ENCODE measurements at regions not wholly inside any gene's neighbourhood (a gene's known extent, or its start where the extent isn't known, plus 50 kb on each side); places are given as distances from the start of the nearest gene placed in this dataset.

DNA sequence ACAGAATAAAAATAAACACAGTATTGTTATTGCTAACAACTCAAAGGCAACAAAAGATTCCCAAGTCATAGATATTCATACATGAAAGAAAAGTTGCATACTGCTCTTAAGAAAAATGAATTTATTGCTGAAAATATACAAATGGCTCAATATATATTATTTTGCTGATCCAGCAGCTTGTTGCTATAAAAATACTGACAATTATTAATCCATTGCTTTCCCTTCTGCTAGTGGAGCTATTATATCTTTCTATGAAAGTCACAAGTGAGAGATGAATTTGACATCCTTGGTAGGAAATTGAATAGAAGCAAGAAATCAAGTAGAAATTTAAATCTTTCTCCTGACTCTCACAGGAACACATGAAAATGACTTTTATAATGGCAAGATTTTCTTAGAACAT is 179.2 kb upstream of the MBNL1 start:
- no peak overlapping the region for H3K4me3 ChIP-seq (replicated peaks; ENCODE audit: low read depth, low read length)
- no peak for DNase-seq (ENCODE audit: low read depth)
- TF ChIP-seq, protein P1, sequence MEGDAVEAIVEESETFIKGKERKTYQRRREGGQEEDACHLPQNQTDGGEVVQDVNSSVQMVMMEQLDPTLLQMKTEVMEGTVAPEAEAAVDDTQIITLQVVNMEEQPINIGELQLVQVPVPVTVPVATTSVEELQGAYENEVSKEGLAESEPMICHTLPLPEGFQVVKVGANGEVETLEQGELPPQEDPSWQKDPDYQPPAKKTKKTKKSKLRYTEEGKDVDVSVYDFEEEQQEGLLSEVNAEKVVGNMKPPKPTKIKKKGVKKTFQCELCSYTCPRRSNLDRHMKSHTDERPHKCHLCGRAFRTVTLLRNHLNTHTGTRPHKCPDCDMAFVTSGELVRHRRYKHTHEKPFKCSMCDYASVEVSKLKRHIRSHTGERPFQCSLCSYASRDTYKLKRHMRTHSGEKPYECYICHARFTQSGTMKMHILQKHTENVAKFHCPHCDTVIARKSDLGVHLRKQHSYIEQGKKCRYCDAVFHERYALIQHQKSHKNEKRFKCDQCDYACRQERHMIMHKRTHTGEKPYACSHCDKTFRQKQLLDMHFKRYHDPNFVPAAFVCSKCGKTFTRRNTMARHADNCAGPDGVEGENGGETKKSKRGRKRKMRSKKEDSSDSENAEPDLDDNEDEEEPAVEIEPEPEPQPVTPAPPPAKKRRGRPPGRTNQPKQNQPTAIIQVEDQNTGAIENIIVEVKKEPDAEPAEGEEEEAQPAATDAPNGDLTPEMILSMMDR (IDR thresholded peaks at IDR 0.05; ENCODE audit: low read length, missing control alignments), result no peak

DNA sequence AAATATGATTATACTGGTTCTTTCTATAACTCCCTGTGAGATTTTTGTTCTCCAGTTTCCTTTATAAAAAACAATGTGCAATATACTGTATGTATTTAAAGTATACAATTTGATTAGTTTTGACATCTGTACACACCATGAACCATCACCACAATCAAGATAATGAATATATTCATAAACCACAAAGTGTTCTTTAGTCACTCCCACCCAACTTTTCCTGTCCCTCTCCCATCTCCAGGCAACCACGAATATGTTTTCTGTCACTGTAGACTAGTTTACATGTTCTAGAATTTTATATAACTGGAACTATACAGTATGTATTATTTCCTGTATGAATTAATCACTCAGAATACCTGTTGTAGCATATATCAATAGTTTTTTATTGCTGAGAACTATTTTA is 177.0 kb upstream of the MBNL1 start:
- DNase-seq (ENCODE audit: low read depth), result no peak
- H3K4me3 ChIP-seq (replicated peaks; ENCODE audit: low read depth, low read length), result no peak overlapping the region
- TF ChIP-seq, protein P1 (IDR thresholded peaks at IDR 0.05; ENCODE audit: low read length, missing control alignments), result no peak

DNA sequence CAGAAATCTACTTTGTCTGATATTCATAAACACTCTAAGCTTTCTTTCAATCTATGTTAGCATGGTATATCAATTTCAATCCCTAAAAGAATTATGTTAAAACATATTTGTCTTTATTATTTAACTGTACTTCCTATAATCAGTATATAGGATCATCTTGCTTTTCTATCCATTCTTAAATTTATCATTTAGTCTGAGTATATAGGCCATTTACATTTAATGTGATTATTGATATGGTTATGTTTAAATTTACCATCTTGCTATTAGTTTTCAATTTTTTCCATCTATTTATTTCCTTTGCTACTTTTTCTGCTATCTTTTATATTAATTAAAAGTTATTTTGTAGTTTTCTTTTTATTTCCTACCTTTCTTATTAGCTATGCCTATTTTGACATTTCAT is 174.8 kb upstream of the MBNL1 start:
- no peak for DNase-seq (ENCODE audit: low read depth)
- TF ChIP-seq, protein P1 (IDR thresholded peaks at IDR 0.05; ENCODE audit: low read length, missing control alignments), result no peak
- H3K4me3 ChIP-seq (replicated peaks; ENCODE audit: low read depth, low read length), result no peak overlapping the region

DNA sequence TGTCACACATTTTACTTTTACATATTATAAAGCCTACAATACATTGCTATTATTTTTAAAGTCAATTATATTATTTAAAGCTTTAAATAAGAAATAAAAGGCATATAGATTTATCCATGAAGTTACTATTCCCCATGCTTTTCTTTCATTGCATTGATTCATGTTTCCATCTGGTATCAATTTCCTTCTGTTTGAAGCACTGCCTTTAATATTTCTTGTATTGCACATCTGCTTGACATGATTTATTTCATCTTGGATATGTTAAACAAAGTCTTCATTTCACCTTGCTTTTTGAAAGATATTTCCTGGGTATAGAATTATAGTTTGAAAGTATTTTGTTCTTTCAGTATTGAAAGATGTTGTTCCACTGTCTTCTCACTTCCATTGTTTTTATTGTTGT is 174.3 kb upstream of the MBNL1 start:
- TF ChIP-seq, protein P1 (IDR thresholded peaks at IDR 0.05; ENCODE audit: low read length, missing control alignments), result no peak
- no peak for DNase-seq (ENCODE audit: low read depth)
- H3K4me3 ChIP-seq (replicated peaks; ENCODE audit: low read depth, low read length), result no peak overlapping the region

DNA sequence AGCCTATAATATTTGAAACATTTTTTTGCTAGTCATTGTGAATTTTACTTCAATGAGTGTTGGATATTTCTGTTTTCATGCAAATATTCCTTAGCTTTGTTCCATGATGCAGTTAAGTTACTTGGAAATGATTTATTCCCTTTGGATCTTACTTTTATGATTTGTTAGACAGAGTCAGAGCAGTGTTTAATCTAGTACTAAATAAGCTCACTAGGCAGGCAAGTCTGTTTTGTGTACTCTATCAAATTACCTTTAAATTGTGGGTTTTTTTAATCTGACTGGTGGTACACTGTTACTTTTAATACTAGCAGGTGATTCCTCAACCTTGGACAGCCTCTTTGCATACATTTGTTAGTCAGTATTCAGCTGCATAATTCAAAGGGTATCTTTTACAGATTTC is 173.3 kb upstream of the MBNL1 start:
- no peak overlapping the region for H3K4me3 ChIP-seq (replicated peaks; ENCODE audit: low read depth, low read length)
- DNase-seq (ENCODE audit: low read depth), result no peak
- TF ChIP-seq, protein P1 (IDR thresholded peaks at IDR 0.05; ENCODE audit: low read length, missing control alignments), result no peak

DNA sequence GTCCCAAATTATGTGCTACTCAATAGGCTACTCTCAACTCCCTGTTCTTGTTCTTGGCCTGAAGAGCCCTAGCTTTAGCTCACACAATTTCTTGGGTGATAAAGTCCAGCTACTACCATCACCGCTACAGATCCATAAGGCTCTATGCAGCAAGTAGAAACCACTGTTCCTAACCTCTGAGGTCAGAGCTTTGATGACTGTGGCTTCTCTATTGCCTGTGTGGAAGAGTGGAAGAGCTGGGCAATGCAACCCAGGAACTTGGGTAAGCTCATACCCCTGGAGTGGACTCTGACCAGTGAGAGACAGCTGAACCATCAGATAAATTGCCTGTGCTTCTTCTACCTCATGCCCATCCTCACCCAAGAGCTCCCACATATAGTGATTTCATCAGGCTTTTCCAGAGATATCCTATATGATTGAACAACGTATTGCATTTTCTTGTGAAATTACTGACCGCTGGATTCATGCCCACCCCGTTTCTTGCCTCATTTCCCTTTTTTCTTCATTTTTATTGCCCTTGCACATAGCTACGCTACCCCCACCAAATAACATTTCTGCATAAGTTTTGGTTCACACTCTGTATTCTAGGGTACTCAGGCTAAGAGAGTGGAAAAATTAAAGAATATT is 172.3 kb upstream of the MBNL1 start:
- TF ChIP-seq, protein P1 (IDR thresholded peaks at IDR 0.05; ENCODE audit: low read length, missing control alignments), result no peak
- no peak overlapping the region for H3K4me3 ChIP-seq (replicated peaks; ENCODE audit: low read depth, low read length)
- DNase-seq (ENCODE audit: low read depth), result no peak

DNA sequence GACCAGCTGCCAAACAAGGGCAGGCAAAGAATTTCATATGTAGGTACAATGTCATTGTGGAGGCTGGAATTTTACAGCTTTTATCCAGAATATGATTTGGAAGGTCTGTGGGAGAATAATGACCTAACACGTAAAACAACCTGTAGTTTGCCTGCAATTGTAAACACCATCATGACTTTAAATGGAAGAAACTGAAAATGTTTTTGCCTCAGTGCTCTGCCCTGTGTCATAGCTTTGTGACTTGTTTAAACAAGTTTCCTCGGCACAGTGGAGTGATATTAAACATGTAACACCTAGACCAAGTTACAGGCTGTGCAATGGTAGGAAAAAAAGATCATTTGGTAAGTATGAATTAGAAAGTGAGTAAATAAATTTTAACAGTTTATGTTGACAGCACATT is 171.6 kb upstream of the MBNL1 start:
- TF ChIP-seq, protein P1 (IDR thresholded peaks at IDR 0.05; ENCODE audit: low read length, missing control alignments), result no peak
- H3K4me3 ChIP-seq (replicated peaks; ENCODE audit: low read depth, low read length), result no peak overlapping the region
- DNase-seq (ENCODE audit: low read depth), result no peak
